CD4-positive, alpha-beta T cell treated with Interleukin-21 for 1 hour (primary cell): ENCODE measurements at regions not wholly inside any gene's neighbourhood (a gene's known extent, or its start where the extent isn't known, plus 50 kb on each side); places are given as distances from the start of the nearest gene placed in this dataset.

Experiments used
- DNase-seq: peaks from one replicate; pipeline ENCODE4 v3.0.0-alpha.2; 2020

- DNase-seq = no peak
Observed at GRCh38 chr6:120010075-120010474, 660.5 kb upstream of the MAN1A1 start.

DNA sequence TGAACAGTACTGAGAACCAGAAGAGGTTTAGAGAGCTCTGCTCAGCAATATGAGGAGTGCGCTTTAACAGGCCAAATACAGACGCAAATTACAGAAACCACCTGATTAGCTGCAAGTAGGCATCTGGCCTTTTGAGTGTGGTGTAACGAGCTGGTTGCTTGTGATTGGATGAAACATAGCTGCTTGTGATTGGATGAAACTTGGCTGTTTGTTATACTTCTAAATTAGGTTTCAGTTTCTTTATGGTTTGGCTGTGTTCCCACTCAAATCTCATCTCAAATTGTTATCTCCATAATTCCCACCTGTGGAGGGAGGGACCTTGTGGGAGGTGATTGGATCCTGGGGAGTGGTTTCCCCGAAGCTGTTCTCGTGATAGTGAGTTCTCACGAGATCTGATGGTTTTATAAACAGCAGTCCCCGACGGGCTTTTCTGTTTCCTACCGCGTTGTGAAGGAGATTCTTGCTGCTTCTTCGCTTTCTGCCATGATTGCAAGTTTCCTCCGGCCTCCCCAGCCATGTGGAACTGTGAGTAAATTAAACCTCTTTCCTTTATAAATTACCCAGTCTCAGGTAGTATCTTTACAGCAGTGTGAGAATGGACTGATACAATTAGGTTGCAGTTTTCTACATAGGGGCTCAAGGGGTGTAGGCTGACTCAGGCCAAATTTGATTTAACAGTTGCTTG, 655.9 kb upstream of the MAN1A1 start:
- no peak for DNase-seq

DNA sequence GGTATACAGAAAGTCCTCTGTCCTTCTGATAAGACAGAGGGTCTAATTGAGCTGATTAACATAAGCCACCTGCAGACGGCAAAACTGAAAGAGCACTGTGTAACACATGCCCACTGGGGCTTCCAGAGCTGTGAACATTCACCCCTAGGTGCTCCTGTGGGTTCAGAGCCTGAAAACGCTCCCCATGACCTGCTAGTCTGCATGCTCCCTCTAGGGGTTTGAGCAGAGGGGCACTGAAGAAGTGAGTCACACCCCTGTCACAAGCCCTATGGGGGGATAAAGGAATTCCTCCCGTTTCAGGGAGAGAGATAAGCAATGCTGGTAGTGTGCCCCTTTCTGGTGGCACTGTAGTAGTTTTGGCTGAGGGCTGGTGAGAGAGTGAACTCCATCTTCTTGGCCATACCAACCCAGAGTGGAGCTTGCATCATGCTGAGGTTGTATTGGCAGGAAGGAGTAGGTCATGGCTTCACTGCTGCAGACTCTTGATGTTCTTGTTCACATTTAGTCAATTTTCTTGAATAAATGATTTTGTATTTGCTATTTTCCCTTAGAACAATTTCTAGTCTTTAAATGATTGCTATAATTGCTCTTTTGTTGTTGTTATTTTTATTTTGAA, 637.5 kb upstream of the MAN1A1 start:
- no peak for DNase-seq

- DNase-seq = no peak
Observed at GRCh38 chr6:119985952-119986736, 636.6 kb upstream of the MAN1A1 start.

DNA sequence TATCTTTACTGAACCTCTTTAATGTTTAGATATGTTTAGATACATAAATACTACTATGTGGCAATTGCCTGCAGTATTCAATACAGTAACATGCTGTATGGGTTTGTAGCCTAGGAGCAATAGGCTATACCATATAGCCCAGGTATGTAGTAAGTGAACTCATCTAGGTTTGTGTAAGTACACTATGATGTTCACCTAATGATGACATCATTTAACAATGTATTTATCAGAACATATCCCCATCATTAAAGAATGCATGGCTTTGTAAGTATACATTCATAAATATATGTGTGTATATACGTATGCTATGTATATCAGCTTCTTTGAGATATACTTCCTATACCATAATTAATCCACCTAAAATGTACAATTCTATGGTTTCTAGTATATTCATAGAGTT, 631.2 kb upstream of the MAN1A1 start:
- DNase-seq = no peak

- no peak for DNase-seq
Observed at GRCh38 chr6:119979862-119980261, 630.3 kb upstream of the MAN1A1 start.

DNA sequence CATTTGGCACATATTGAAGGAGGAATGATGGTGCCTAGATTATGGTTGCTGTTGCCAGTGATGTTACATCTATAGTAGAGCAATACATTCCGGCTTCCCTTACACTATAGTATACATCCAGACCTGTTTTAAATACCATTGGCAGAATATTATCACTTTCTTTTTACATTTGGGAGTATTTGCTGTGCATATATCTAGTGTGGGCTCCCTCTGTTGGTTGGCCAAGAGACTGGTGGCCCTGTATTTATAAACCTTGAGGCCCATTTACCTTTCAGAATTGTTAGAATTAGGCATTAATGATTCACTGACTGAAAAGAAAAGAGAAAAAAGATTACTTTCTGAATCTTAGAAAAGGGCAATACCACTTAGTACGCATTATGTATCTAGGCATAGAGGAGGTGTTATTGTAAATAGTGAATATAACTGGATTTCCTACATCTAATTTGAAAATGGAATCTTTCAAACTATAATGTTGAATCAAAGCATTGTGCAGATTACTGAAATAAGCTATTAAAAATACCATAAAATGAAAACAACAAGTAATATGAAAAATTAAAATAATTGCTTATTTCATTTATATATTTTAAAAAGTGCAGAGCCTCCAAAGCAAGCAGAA, 628.8 kb upstream of the MAN1A1 start:
- peak; percentile 5 for DNase-seq

- no peak for DNase-seq
Observed at GRCh38 chr6:119974430-119975159, 625.0 kb upstream of the MAN1A1 start.

GRCh38 chr6:119966484-119966883, 616.9 kb upstream of the MAN1A1 start:
- no peak for DNase-seq

- no peak for DNase-seq
Observed at GRCh38 chr6:119965900-119966299, 616.3 kb upstream of the MAN1A1 start.

- DNase-seq = no peak
Observed at GRCh38 chr6:119965008-119965407, 615.4 kb upstream of the MAN1A1 start.

DNA sequence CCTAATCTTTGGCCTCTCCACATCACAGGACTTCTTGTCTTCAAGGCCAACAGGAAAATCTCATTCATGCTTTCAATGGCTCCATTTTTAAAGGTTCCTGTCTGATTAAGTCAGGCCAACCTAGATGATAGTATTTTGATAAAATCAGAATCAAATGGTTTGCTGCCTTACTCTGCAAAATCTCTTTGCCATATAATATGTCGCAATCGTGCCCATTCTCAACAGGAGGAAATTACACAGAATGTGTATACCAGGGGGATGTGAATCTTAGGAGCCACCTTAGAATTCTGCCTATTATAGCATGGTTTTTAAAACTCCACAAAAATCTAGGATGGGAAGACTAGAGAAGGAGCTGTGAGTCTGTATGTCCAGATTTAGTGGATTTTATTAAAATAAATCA, 612.9 kb upstream of the MAN1A1 start:
- no peak for DNase-seq

GRCh38 chr6:119961450-119961849, 611.9 kb upstream of the MAN1A1 start:
- no peak for DNase-seq

GRCh38 chr6:119960456-119960855, 610.9 kb upstream of the MAN1A1 start:
- DNase-seq = no peak

- no peak for DNase-seq
Observed at GRCh38 chr6:119960036-119960435, 610.5 kb upstream of the MAN1A1 start.

- no peak for DNase-seq
Observed at GRCh38 chr6:119957195-119957594, 607.6 kb upstream of the MAN1A1 start.

- no peak for DNase-seq
Observed at GRCh38 chr6:119952696-119953095, 603.1 kb upstream of the MAN1A1 start.

GRCh38 chr6:119950681-119951080, 601.1 kb upstream of the MAN1A1 start:
- DNase-seq = no peak

- DNase-seq = no peak
Observed at GRCh38 chr6:119942078-119942752, 592.7 kb upstream of the MAN1A1 start.

GRCh38 chr6:119938752-119939151, 589.2 kb upstream of the MAN1A1 start:
- no peak for DNase-seq

GRCh38 chr6:119934816-119935215, 585.3 kb upstream of the MAN1A1 start:
- DNase-seq = no peak

DNA sequence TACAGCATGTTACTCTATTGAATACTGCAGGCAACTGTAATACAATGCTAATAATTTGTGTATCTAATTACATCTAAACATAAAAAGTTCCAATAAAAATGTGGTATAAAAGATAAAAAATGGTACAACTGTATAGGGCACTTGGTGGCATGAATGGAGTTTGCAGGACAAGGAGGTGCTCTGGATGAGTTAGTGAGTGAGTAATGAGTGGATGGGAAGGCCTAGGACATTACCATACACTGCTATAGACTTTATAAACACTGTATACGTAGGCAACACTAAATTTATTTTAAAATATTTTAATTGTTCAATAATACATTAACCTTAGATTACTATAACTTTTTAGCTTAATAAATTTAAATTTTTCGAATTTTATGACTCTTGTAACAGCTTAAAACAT, 579.6 kb upstream of the MAN1A1 start:
- no peak for DNase-seq
